WTC11 (cell line): ENCODE measurements at regions not wholly inside any gene's neighbourhood (a gene's known extent, or its start where the extent isn't known, plus 50 kb on each side); places are given as distances from the start of the nearest gene placed in this dataset.

Experiments
- ATAC-seq: fragments of 200-7000 bp; cut with Tn5 transposase; 2 replicates; pipeline ENCODE4 v1.10.0; 2021; ENCODE audit warnings: mild to moderate bottlenecking, moderate library complexity
- CTCF ChIA-PET: fragments of 300-600 bp; sonication (Branson Sonifier 250); formaldehyde crosslinking; loops from one replicate; lab custom pipeline; 2021; ENCODE audit warnings: antibody characterized with exemption; lab: Charles Lee
- POLR2A ChIA-PET: fragments of 350-600 bp; sonication (Branson Sonifier 250); formaldehyde crosslinking; loops from one replicate; lab custom pipeline; 2021; ENCODE audit warnings: antibody characterized with exemption; lab: Charles Lee
- DNase-seq: peaks from one replicate; pipeline ENCODE4 v3.0.0; 2021; ENCODE audit warnings: low spot score
- H3K27ac Mint-ChIP-seq: 2 replicates; pipeline ENCODE4 v1.8.0; 2021; ENCODE audit warnings: mixed read lengths
- H3K27me3 Mint-ChIP-seq: 2 replicates; pipeline ENCODE4 v1.8.0; 2021; ENCODE audit warnings: low read depth, mild to moderate bottlenecking, moderate library complexity, mixed read lengths
- H3K36me3 Mint-ChIP-seq: 2 replicates; pipeline ENCODE4 v1.8.0; 2021; ENCODE audit warnings: mixed read lengths
- H3K4me1 Mint-ChIP-seq: 2 replicates; pipeline ENCODE4 v1.8.0; 2022; ENCODE audit warnings: mixed read lengths
- H3K4me3 Mint-ChIP-seq: 2 replicates; pipeline ENCODE4 v1.8.0; 2021; ENCODE audit warnings: mild to moderate bottlenecking, moderate library complexity, mixed read lengths
- H3K9me3 Mint-ChIP-seq: 2 replicates; pipeline ENCODE4 v1.8.0; 2021; ENCODE audit warnings: mixed read lengths
- ATF2 ChIP-seq: sonication (generic); formaldehyde crosslinking; IDR thresholded peaks from 2 replicates; pipeline ENCODE4 v1.8.1; 2022; ENCODE audit warnings: low read depth, missing genetic modification reagents, borderline replicate concordance
- ATF3 ChIP-seq: sonication (generic); formaldehyde crosslinking; conservative IDR thresholded peaks from 2 replicates; pipeline ENCODE4 v1.8.1; 2022; ENCODE audit warnings: mild to moderate bottlenecking, missing genetic modification reagents
- CREM ChIP-seq: sonication (generic); formaldehyde crosslinking; IDR thresholded peaks from 2 replicates; pipeline ENCODE4 v1.8.1; 2022; ENCODE audit warnings: mild to moderate bottlenecking, missing genetic modification reagents, moderate library complexity
- FOXP4 ChIP-seq: sonication (generic); formaldehyde crosslinking; IDR thresholded peaks from 2 replicates; pipeline ENCODE4 v1.8.0; 2022; ENCODE audit warnings: mild to moderate bottlenecking, missing genetic modification reagents
- MAX ChIP-seq: sonication (generic); formaldehyde crosslinking; IDR thresholded peaks from 2 replicates; pipeline ENCODE4 v1.8.0; 2022; ENCODE audit warnings: mild to moderate bottlenecking, missing genetic modification reagents
- MYBL2 ChIP-seq: sonication (generic); formaldehyde crosslinking; IDR thresholded peaks from 2 replicates; pipeline ENCODE4 v1.8.1; 2023; ENCODE audit warnings: mild to moderate bottlenecking, moderate library complexity, missing genetic modification reagents
- PRRX2 ChIP-seq: fragments of 250-450 bp; sonication (Bioruptor Pico); IDR thresholded peaks from 2 replicates; pipeline ENCODE4 v1.8.0; 2021; ENCODE audit warnings: mild to moderate bottlenecking
- SP1 ChIP-seq: sonication (generic); formaldehyde crosslinking; conservative IDR thresholded peaks from 2 replicates; pipeline ENCODE4 v1.8.1; 2022; ENCODE audit warnings: missing genetic modification reagents
- ZNF263 ChIP-seq: sonication (generic); formaldehyde crosslinking; IDR thresholded peaks from 2 replicates; pipeline ENCODE4 v1.8.1; 2022; ENCODE audit warnings: low read depth, mild to moderate bottlenecking, moderate library complexity, missing genetic modification reagents
- ZNF396 ChIP-seq: fragments of 250-450 bp; sonication (Bioruptor Pico); IDR thresholded peaks from 2 replicates; pipeline ENCODE4 v1.8.0; 2021; ENCODE audit warnings: mild to moderate bottlenecking, moderate library complexity, borderline replicate concordance
- ZNF425 ChIP-seq: fragments of 250-450 bp; sonication (Bioruptor Pico); conservative IDR thresholded peaks from 2 replicates; pipeline ENCODE4 v1.9.0; 2021; ENCODE audit warnings: mild to moderate bottlenecking
- ZNF532 ChIP-seq: fragments of 250-450 bp; sonication (Bioruptor Pico); IDR thresholded peaks from 2 replicates; pipeline ENCODE4 v1.9.0; 2021; ENCODE audit warnings: mild to moderate bottlenecking, borderline replicate concordance
- TF ChIP-seq, protein P1 (sequence below): sonication (generic); formaldehyde crosslinking; IDR thresholded peaks from 2 replicates; pipeline ENCODE4 v1.8.0; 2023; ENCODE audit warnings: mild to moderate bottlenecking, missing genetic modification reagents
- TF ChIP-seq, protein P2 (sequence below): sonication (generic); formaldehyde crosslinking; IDR thresholded peaks from 2 replicates; pipeline ENCODE4 v1.8.1; 2022; ENCODE audit warnings: mild to moderate bottlenecking, moderate library complexity, missing genetic modification reagents
- TF ChIP-seq, protein P3 (sequence below): sonication (generic); formaldehyde crosslinking; IDR thresholded peaks from 2 replicates; pipeline ENCODE4 v1.8.0; 2022; ENCODE audit warnings: mild to moderate bottlenecking, missing genetic modification reagents

DNA sequence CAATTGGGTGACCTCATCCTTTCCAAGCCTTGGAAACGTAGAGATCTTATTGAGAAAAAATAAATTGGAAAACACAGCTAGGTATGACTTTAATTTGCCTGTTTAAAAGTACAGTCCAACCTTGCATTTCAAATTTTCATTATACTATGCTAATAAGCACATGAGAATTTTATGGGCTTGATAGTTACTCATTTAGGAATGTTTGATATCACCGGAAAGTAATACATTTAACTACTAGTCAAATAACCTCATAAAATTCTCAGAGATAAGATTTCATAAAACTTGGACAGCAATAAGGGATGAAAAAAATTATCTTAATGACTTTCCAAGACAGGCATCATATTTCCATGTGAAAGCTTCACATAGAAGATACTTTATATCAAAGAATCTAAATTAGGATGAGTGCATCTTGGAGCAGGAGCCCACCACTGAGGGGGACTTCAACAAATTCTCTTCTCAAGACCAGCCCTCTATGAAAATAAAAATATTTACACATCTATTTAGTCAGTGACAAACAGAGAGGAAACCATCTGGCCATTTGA lies 236.3 kb downstream of the EPHA7 start (continued):
- TF ChIP-seq SP1 (CRISPR knock-in tag), result no peak
- no peak for TF ChIP-seq ZNF425
- TF ChIP-seq ATF3 (CRISPR knock-in tag), result no peak
- TF ChIP-seq FOXP4 (CRISPR knock-in tag), result no peak
- no peak for TF ChIP-seq ZNF396 (CRISPR knock-in tag)

DNA sequence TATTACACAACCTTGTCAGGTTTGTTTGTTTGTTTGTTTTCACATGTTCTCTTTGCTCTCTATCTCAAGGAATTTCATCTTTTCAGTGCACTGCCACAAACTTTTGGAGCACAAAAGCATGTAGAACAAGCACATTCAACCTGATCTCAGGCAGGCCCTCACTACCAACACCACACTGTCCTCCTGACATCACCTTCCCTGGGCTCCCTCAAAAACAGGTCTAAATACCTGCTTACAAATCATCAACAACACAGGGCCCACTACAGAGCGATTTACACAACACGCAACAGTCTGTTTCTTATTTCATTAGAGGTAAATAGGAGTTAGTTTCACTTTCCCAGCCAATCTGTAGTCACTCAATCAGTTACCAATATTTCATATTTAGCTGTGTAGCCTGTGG lies 241.4 kb downstream of the EPHA7 start:
- CTCF ChIA-PET, result no interaction called here
- DNase-seq, result no peak

DNA sequence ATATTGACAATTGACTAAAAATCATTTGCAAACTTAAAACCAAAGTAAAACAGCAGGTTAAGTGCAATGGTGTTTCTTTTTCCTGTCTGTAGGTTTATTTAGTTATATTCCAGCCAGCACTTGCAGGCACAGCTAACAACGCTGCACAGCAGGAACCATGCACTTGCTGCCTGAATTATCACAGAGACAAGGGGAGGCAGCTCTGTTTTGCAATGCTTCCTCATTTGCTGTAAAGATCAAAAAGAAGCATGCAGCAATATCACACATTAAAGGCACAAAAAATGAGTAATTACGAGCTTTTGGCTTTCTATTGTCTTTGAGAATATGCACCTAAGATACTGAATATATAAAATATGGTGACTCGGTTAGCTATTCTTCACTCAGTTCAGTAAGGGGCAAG lies 241.9 kb downstream of the EPHA7 start:
- peaks cover 44% of the 10 kb centered on the region for H3K4me1 Mint-ChIP-seq
- no peak overlapping the region for H3K4me3 Mint-ChIP-seq
- ATAC-seq (peak; percentile 14; the same call in 1 of the 2 replicates), DNase-seq (no peak)
- no peaks in the 10 kb centered on the region for H3K36me3 Mint-ChIP-seq
- ChIA-PET CTCF (no interaction called here), POLR2A (no interaction called here)
- no peaks in the 10 kb centered on the region for H3K27me3 Mint-ChIP-seq
- no peak overlapping the region for H3K27ac Mint-ChIP-seq
- H3K9me3 Mint-ChIP-seq, result no peaks in the 10 kb centered on the region
- TF ChIP-seq, protein P1, sequence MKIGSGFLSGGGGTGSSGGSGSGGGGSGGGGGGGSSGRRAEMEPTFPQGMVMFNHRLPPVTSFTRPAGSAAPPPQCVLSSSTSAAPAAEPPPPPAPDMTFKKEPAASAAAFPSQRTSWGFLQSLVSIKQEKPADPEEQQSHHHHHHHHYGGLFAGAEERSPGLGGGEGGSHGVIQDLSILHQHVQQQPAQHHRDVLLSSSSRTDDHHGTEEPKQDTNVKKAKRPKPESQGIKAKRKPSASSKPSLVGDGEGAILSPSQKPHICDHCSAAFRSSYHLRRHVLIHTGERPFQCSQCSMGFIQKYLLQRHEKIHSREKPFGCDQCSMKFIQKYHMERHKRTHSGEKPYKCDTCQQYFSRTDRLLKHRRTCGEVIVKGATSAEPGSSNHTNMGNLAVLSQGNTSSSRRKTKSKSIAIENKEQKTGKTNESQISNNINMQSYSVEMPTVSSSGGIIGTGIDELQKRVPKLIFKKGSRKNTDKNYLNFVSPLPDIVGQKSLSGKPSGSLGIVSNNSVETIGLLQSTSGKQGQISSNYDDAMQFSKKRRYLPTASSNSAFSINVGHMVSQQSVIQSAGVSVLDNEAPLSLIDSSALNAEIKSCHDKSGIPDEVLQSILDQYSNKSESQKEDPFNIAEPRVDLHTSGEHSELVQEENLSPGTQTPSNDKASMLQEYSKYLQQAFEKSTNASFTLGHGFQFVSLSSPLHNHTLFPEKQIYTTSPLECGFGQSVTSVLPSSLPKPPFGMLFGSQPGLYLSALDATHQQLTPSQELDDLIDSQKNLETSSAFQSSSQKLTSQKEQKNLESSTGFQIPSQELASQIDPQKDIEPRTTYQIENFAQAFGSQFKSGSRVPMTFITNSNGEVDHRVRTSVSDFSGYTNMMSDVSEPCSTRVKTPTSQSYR, result no peak
- no peak for TF ChIP-seq ZNF532 (CRISPR knock-in tag)
- no peak for TF ChIP-seq MYBL2
- no peak for TF ChIP-seq CREM (CRISPR knock-in tag)

More for the DNA sequence above, 241.4 kb downstream of the EPHA7 start:
- H3K27ac Mint-ChIP-seq, result no peak overlapping the region
- no peaks in the 10 kb centered on the region for H3K27me3 Mint-ChIP-seq
- H3K4me1 Mint-ChIP-seq, result peaks cover 44% of the 10 kb centered on the region
- no peaks in the 10 kb centered on the region for H3K36me3 Mint-ChIP-seq
- no peaks in the 10 kb centered on the region for H3K9me3 Mint-ChIP-seq
- TF ChIP-seq PRRX2 (no peak), SP1 (CRISPR knock-in tag) (no peak), ATF2 (CRISPR knock-in tag) (no peak), MAX (no peak), ZNF263 (no peak)
- TF ChIP-seq, protein P2, sequence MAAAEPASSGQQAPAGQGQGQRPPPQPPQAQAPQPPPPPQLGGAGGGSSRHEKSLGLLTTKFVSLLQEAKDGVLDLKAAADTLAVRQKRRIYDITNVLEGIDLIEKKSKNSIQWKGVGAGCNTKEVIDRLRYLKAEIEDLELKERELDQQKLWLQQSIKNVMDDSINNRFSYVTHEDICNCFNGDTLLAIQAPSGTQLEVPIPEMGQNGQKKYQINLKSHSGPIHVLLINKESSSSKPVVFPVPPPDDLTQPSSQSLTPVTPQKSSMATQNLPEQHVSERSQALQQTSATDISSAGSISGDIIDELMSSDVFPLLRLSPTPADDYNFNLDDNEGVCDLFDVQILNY (CRISPR knock-in tag), result no peak
- TF ChIP-seq, protein P3, sequence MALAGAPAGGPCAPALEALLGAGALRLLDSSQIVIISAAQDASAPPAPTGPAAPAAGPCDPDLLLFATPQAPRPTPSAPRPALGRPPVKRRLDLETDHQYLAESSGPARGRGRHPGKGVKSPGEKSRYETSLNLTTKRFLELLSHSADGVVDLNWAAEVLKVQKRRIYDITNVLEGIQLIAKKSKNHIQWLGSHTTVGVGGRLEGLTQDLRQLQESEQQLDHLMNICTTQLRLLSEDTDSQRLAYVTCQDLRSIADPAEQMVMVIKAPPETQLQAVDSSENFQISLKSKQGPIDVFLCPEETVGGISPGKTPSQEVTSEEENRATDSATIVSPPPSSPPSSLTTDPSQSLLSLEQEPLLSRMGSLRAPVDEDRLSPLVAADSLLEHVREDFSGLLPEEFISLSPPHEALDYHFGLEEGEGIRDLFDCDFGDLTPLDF (CRISPR knock-in tag), result no peak
- no peak overlapping the region for H3K4me3 Mint-ChIP-seq
- peak; percentile 62; the same call in 1 of the 2 replicates for ATAC-seq
- POLR2A ChIA-PET, result no interaction called here
